Endodermal cell (in vitro differentiated cells): ENCODE measurements at regions not wholly inside any gene's neighbourhood (a gene's known extent, or its start where the extent isn't known, plus 50 kb on each side); places are given as distances from the start of the nearest gene placed in this dataset.

ENCODE experiments used
- DNase-seq: peaks from one replicate; pipeline ENCODE4 v3.0.0-alpha.2; 2017
- H3K27ac ChIP-seq: 2 replicates; pipeline ENCODE4 v1.5.1; 2013; ENCODE audit warnings: mild to moderate bottlenecking, low read depth, low read length, moderate library complexity
- H3K27me3 ChIP-seq: 2 replicates; pipeline ENCODE4 v1.6.1; 2013; ENCODE audit warnings: mild to moderate bottlenecking, low read length, moderate library complexity; ENCODE audit not compliant: insufficient read depth, control insufficient read depth, poor library complexity, severe bottlenecking
- H3K36me3 ChIP-seq: 2 replicates; pipeline ENCODE4 v1.7.0; 2013; ENCODE audit warnings: mild to moderate bottlenecking, low read length, moderate library complexity; ENCODE audit not compliant: control insufficient read depth, insufficient read depth
- H3K4me1 ChIP-seq: one replicate; pipeline ENCODE4 v1.7.0; 2013; ENCODE audit warnings: low read length; ENCODE audit not compliant: control insufficient read depth, insufficient read depth
- H3K4me3 ChIP-seq: 2 replicates; pipeline ENCODE4 v1.5.1; 2013; ENCODE audit warnings: mild to moderate bottlenecking, low read length, moderate library complexity
- H3K9ac ChIP-seq: 2 replicates; pipeline ENCODE4 v1.6.1; 2013; ENCODE audit warnings: mild to moderate bottlenecking, low read length, moderate library complexity; ENCODE audit not compliant: poor library complexity, severe bottlenecking; ENCODE audit errors: extremely low read depth
- H3K9me3 ChIP-seq: 2 replicates; pipeline ENCODE4 v1.6.1; 2013; ENCODE audit warnings: mild to moderate bottlenecking, low read length, moderate library complexity; ENCODE audit not compliant: control insufficient read depth
- H3K27ac Mint-ChIP-seq: 2 replicates; pipeline ENCODE4 v1.8.0; 2020; ENCODE audit warnings: mixed read lengths
- H3K27me3 Mint-ChIP-seq: 2 replicates; pipeline ENCODE4 v1.8.0; 2021; ENCODE audit warnings: mild to moderate bottlenecking, mixed read lengths; ENCODE audit not compliant: insufficient read depth
- H3K36me3 Mint-ChIP-seq: 2 replicates; pipeline ENCODE4 v1.8.0; 2020; ENCODE audit warnings: low read depth, mixed read lengths
- H3K4me1 Mint-ChIP-seq: 2 replicates; pipeline ENCODE4 v1.8.0; 2020; ENCODE audit warnings: mixed read lengths
- H3K4me3 Mint-ChIP-seq: 2 replicates; pipeline ENCODE4 v1.8.0; 2020; ENCODE audit warnings: mild to moderate bottlenecking, moderate library complexity, mixed read lengths
- H3K9me3 Mint-ChIP-seq: 2 replicates; pipeline ENCODE4 v1.8.0; 2020; ENCODE audit warnings: mild to moderate bottlenecking, mixed read lengths
- CTCF ChIP-seq: fragments of 200-600 bp; sonication (generic); conservative IDR thresholded peaks from 2 replicates; pipeline ENCODE4 v1.5.0; 2021; ENCODE audit warnings: antibody characterized with exemption, mild to moderate bottlenecking
- WGBS, 2 experiments: methylation state at CpG; one replicate each; pipeline versions ENCODE4 v1.1.5 to v1.1.7; 2013; ENCODE audit warnings: missing lambda C conversion rate in 2 of 2, mixed read lengths in 1 of 2; ENCODE audit not compliant: insufficient coverage in 1 of 2, insufficient read length in 1 of 2; 5-methylcytosine and 5-hydroxymethylcytosine counted together

- H3K4me1 ChIP-seq: peaks cover 6% of the 10 kb centered on the region
- no peaks in the 10 kb centered on the region for H3K9me3 ChIP-seq
- Mint-ChIP-seq H3K27me3 (no peaks in the 10 kb centered on the region), H3K27ac (no peak overlapping the region), H3K9me3 (peaks cover 2% of the 10 kb centered on the region), H3K36me3 (no peaks in the 10 kb centered on the region), H3K4me3 (no peak overlapping the region), H3K4me1 (peaks cover 11% of the 10 kb centered on the region)
- no peak overlapping the region for H3K9ac ChIP-seq
- 89 to 91% methylated on average over 15 to 18 of the region's 18 CpGs for WGBS, 2 experiments
- H3K4me3 ChIP-seq: no peak overlapping the region
- no peaks in the 10 kb centered on the region for H3K36me3 ChIP-seq
- no peak overlapping the region for H3K27ac ChIP-seq
- no peak for DNase-seq
- TF ChIP-seq CTCF: no peak
- H3K27me3 ChIP-seq: no peaks in the 10 kb centered on the region
These were observed 71.1 kb upstream of the CTDP1 start for GRCh38 chr18:79608535-79608934.

GRCh38 chr18:79608999-79609461 is 70.6 kb upstream of the CTDP1 start:
- Mint-ChIP-seq H3K36me3 (no peaks in the 10 kb centered on the region), H3K27me3 (no peaks in the 10 kb centered on the region), H3K9me3 (peaks cover 2% of the 10 kb centered on the region), H3K4me3 (no peak overlapping the region), H3K4me1 (peaks cover 11% of the 10 kb centered on the region), H3K27ac (no peak overlapping the region)
- H3K27me3 ChIP-seq: no peaks in the 10 kb centered on the region
- no peaks in the 10 kb centered on the region for H3K36me3 ChIP-seq
- H3K4me1 ChIP-seq: peaks cover 6% of the 10 kb centered on the region
- TF ChIP-seq CTCF: no peak
- 84 to 92% methylated on average over 7 to 11 of the region's 11 CpGs for WGBS, 2 experiments
- no peak overlapping the region for H3K9ac ChIP-seq
- DNase-seq: no peak
- H3K27ac ChIP-seq: no peak overlapping the region
- H3K9me3 ChIP-seq: no peaks in the 10 kb centered on the region
- H3K4me3 ChIP-seq: no peak overlapping the region

- no peak overlapping the region for H3K9ac ChIP-seq
- no peak overlapping the region for H3K4me3 ChIP-seq
- H3K4me1 Mint-ChIP-seq: peaks cover 11% of the 10 kb centered on the region
- no peaks in the 10 kb centered on the region for H3K27me3 ChIP-seq
- H3K36me3 ChIP-seq: no peaks in the 10 kb centered on the region
- no peaks in the 10 kb centered on the region for H3K9me3 ChIP-seq
- no peaks in the 10 kb centered on the region for H3K27me3 Mint-ChIP-seq
- no peak overlapping the region for H3K27ac Mint-ChIP-seq
- H3K27ac ChIP-seq: no peak overlapping the region
- peaks cover 2% of the 10 kb centered on the region for H3K9me3 Mint-ChIP-seq
- DNase-seq: no peak
- H3K4me1 ChIP-seq: peaks cover 6% of the 10 kb centered on the region
- TF ChIP-seq CTCF: no peak
- WGBS, 2 experiments: 81 to 83% methylated on average over 10 to 16 of the region's 16 CpGs
- H3K36me3 Mint-ChIP-seq: no peaks in the 10 kb centered on the region
- H3K4me3 Mint-ChIP-seq: no peak overlapping the region
These were observed 69.7 kb upstream of the CTDP1 start for GRCh38 chr18:79609841-79610281.
